HG02973 (cell line): ENCODE measurements at regions not wholly inside any gene's neighbourhood (a gene's known extent, or its start where the extent isn't known, plus 50 kb on each side); places are given as distances from the start of the nearest gene placed in this dataset.

Experiments used
- ATAC-seq: cut with Tn5 transposase; IDR thresholded peaks from one replicate; pipeline ENCODE4 v1.9.1; 2021; ENCODE audit warnings: moderate library complexity; ENCODE audit not compliant: unreplicated experiment

- no peak for ATAC-seq
Observed at GRCh38 chr5:39843767-39844166, 419.0 kb upstream of the DAB2 start.

- ATAC-seq = no peak
Observed at GRCh38 chr5:39835371-39835770, 410.6 kb upstream of the DAB2 start.

- no peak for ATAC-seq
Observed at GRCh38 chr5:39829441-39829840, 404.7 kb upstream of the DAB2 start.

GRCh38 chr5:39826051-39826450, 401.3 kb upstream of the DAB2 start:
- no peak for ATAC-seq

- no peak for ATAC-seq
Observed at GRCh38 chr5:39825301-39825700, 400.5 kb upstream of the DAB2 start.

GRCh38 chr5:39822020-39822419, 397.2 kb upstream of the DAB2 start:
- ATAC-seq = no peak

GRCh38 chr5:39816866-39817265, 392.1 kb upstream of the DAB2 start:
- ATAC-seq = no peak

- no peak for ATAC-seq
Observed at GRCh38 chr5:39816156-39816845, 391.5 kb upstream of the DAB2 start.

- ATAC-seq = no peak
Observed at GRCh38 chr5:39815711-39816110, 390.9 kb upstream of the DAB2 start.

GRCh38 chr5:39811381-39811780, 386.6 kb upstream of the DAB2 start:
- ATAC-seq = no peak

- no peak for ATAC-seq
Observed at GRCh38 chr5:39808656-39809055, 383.9 kb upstream of the DAB2 start.

GRCh38 chr5:39801306-39801705, 376.5 kb upstream of the DAB2 start:
- ATAC-seq = no peak

GRCh38 chr5:39800042-39800601, 375.3 kb upstream of the DAB2 start:
- no peak for ATAC-seq

GRCh38 chr5:39799242-39799641, 374.5 kb upstream of the DAB2 start:
- ATAC-seq = no peak

- ATAC-seq = no peak
Observed at GRCh38 chr5:39794513-39795210, 369.9 kb upstream of the DAB2 start.

GRCh38 chr5:39785410-39785809, 360.6 kb upstream of the DAB2 start:
- ATAC-seq = no peak

- ATAC-seq = peak; percentile 78
Observed at GRCh38 chr5:39783756-39784421, 359.1 kb upstream of the DAB2 start.

GRCh38 chr5:39780347-39780746, 355.6 kb upstream of the DAB2 start:
- ATAC-seq = no peak

- ATAC-seq = no peak
Observed at GRCh38 chr5:39779831-39780230, 355.1 kb upstream of the DAB2 start.

GRCh38 chr5:39775797-39776365, 351.1 kb upstream of the DAB2 start:
- ATAC-seq = no peak

GRCh38 chr5:39775086-39775796, 350.5 kb upstream of the DAB2 start:
- no peak for ATAC-seq
